NT2/D1 (cell line): ENCODE measurements at regions not wholly inside any gene's neighbourhood (a gene's known extent, or its start where the extent isn't known, plus 50 kb on each side); places are given as distances from the start of the nearest gene placed in this dataset.

Experiments used
- DNase-seq: peaks from one replicate; pipeline ENCODE4 v3.0.0-alpha.2; 2011; ENCODE audit warnings: low read depth, low spot score
- H3K27me3 ChIP-seq: 2 replicates; pipeline ENCODE4 v1.6.0; 2011; ENCODE audit warnings: mild to moderate bottlenecking; ENCODE audit not compliant: insufficient read length, insufficient read depth
- H3K36me3 ChIP-seq: 2 replicates; pipeline ENCODE4 v1.6.1; 2011; ENCODE audit warnings: mild to moderate bottlenecking, low read length, mixed read lengths; ENCODE audit not compliant: insufficient read depth, insufficient read length
- H3K4me1 ChIP-seq: 2 replicates; pipeline ENCODE4 v1.5.1; 2011; ENCODE audit not compliant: insufficient read depth, insufficient read length
- H3K4me3 ChIP-seq: 2 replicates; pipeline ENCODE4 v1.5.1; 2011; ENCODE audit warnings: low read depth; ENCODE audit not compliant: insufficient read length
- H3K9ac ChIP-seq: 2 replicates; pipeline ENCODE4 v1.6.0; 2011; ENCODE audit warnings: low read depth; ENCODE audit not compliant: insufficient read length
- H3K9me3 ChIP-seq: 2 replicates; pipeline ENCODE4 v1.5.1; 2011; ENCODE audit warnings: mild to moderate bottlenecking, low read length; ENCODE audit not compliant: insufficient read depth
- SUZ12 ChIP-seq: IDR thresholded peaks from 2 replicates; pipeline ENCODE4 v1.6.1; 2011; ENCODE audit not compliant: insufficient read length, insufficient read depth; ENCODE audit errors: extremely low read depth
- YY1 ChIP-seq: IDR thresholded peaks from 2 replicates; pipeline ENCODE4 v1.6.1; 2011; ENCODE audit not compliant: insufficient read length, insufficient read depth
- ZNF274 ChIP-seq: IDR thresholded peaks from 2 replicates; pipeline ENCODE4 v1.6.1; 2011; ENCODE audit warnings: mild to moderate bottlenecking, low read depth, low read length

DNA sequence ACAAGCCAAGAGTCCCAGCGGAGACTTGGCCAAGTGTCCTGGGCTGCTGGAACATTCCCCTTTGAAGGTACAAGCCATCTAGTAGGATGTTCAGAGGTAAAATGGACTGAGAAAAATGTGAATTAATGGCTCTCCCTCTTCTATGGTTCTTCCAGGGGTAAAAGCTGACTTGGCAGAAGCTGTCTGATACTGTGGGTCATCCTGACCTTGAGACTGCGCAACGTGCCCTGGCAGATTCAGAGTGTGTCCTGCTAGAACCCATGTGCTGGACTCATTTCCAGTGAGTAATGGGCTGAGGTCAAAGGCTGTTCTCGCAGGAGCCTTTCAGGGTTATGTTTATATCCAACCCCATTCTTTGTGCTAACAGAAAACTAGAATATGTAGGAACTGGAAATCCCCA, 423.0 kb upstream of the CD180 start:
- Histone ChIP-seq H3K9ac (no peak overlapping the region), H3K36me3 (no peaks in the 10 kb centered on the region), H3K4me1 (no peaks in the 10 kb centered on the region), H3K4me3 (no peak overlapping the region), H3K27me3 (no peaks in the 10 kb centered on the region), H3K9me3 (no peaks in the 10 kb centered on the region)
- DNase-seq = no peak
- TF ChIP-seq SUZ12 (no peak), YY1 (no peak), ZNF274 (no peak)

DNA sequence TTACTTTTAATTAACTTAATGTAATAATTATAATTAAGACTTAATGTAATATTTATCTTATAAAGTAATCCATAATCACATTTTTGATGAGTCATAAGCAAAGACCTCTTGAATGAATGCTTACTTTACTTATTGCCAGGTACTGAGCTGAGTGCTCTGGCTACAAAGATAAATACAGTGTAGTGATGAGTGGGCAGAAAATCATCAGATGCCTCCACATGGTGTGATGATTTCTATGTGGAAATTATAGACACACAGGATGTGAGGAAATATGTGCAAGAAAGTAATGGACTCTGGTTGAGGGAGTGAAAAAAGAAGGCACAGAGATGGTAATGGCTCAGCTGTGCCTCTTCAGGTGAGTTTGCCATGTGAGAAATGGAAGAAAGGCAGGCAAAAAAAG, 422.6 kb upstream of the CD180 start:
- TF ChIP-seq YY1 = no peak
- TF ChIP-seq ZNF274 = no peak
- H3K27me3 ChIP-seq = no peaks in the 10 kb centered on the region
- no peak overlapping the region for H3K9ac ChIP-seq
- H3K4me3 ChIP-seq = no peak overlapping the region
- DNase-seq = no peak
- H3K9me3 ChIP-seq = no peaks in the 10 kb centered on the region
- no peaks in the 10 kb centered on the region for H3K36me3 ChIP-seq
- no peaks in the 10 kb centered on the region for H3K4me1 ChIP-seq

DNA sequence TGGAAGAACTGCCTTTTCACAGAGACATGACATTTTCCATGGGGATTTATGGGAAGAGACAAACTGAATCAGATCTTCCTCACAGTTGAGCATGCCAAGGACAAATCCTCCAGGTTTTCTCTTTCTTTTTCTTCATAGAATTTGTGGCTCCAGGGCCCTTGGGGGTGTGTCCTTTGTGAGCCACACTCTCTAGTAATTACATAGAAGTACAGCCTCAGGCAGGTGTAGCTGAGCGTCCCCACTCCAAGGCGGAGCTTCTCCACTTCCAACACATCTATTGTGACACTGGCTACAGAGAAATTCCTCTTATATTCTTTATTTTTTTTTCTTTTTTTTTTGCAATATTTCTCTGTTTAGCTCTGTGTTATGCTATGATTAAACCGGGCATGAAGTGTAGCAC, 420.5 kb upstream of the CD180 start:
- DNase-seq = no peak
- Histone ChIP-seq H3K36me3 (no peaks in the 10 kb centered on the region), H3K27me3 (no peaks in the 10 kb centered on the region), H3K4me3 (no peak overlapping the region), H3K9ac (no peak overlapping the region), H3K4me1 (no peaks in the 10 kb centered on the region), H3K9me3 (no peaks in the 10 kb centered on the region)
- TF ChIP-seq SUZ12 (no peak), ZNF274 (no peak), YY1 (no peak)

DNA sequence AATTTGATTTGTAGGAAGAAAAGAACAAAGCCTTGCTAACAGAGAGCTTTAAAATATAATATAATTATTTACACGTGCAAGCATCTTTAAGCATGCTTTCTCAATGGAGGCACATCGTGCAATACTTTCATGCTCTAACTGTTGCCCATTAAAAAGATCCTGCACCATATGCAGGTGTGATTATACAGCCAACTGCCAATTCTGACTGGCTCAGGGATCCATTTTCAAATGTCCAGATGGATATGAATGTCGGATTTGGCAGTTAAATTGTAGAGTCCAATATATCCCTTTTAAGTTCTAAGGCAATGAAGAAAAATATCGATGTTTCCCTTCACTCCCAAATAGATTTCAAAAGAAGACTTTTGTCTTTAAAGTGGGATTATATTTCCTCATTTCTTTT, 416.4 kb upstream of the CD180 start:
- no peak for DNase-seq
- H3K27me3 ChIP-seq = no peaks in the 10 kb centered on the region
- no peak overlapping the region for H3K4me3 ChIP-seq

DNA sequence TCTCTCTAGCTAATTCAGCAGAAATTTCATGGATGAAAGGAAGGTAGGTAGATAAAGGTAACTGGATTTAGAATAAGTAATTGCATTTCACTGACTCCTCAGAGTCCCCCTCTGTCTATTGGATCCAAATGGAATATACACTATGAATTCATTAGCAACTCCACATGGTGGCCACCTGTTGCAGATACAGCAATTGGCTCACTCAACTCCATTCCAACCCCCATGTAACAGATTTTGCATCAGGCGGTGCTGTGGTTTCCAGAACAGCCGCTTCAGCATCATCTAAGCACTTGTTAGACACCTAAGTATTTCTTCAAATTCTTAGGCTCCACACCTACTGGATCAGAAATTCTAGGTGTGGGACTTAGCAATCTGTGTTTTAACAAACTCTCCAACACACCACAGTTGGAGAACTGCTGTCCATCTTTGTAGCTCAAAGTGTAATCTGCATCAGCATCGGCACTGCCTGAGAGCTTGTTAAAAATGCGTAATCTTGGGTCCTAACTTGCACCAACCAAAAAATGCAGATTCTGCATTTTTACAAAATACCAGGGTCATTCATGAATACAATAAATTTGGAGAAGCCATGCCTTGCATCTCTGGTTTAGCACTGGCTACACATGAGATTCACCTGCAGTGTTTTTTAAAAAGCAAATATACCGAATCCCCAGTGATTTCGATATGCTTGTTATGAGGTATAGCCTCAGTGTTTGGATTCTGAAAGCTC, 413.8 kb upstream of the CD180 start:
- Histone ChIP-seq H3K27me3 (no peaks in the 10 kb centered on the region), H3K4me1 (no peaks in the 10 kb centered on the region), H3K36me3 (no peaks in the 10 kb centered on the region), H3K4me3 (no peak overlapping the region), H3K9me3 (no peaks in the 10 kb centered on the region), H3K9ac (no peak overlapping the region)
- no peak for DNase-seq
- TF ChIP-seq YY1 = no peak
- TF ChIP-seq ZNF274 = no peak
- TF ChIP-seq SUZ12 = no peak

More for the DNA sequence above, 416.4 kb upstream of the CD180 start:
- no peaks in the 10 kb centered on the region for H3K36me3 ChIP-seq
- no peak for TF ChIP-seq ZNF274
- no peak for TF ChIP-seq YY1
- TF ChIP-seq SUZ12 = no peak
- no peaks in the 10 kb centered on the region for H3K9me3 ChIP-seq
- H3K4me1 ChIP-seq = no peaks in the 10 kb centered on the region
- H3K9ac ChIP-seq = no peak overlapping the region

DNA sequence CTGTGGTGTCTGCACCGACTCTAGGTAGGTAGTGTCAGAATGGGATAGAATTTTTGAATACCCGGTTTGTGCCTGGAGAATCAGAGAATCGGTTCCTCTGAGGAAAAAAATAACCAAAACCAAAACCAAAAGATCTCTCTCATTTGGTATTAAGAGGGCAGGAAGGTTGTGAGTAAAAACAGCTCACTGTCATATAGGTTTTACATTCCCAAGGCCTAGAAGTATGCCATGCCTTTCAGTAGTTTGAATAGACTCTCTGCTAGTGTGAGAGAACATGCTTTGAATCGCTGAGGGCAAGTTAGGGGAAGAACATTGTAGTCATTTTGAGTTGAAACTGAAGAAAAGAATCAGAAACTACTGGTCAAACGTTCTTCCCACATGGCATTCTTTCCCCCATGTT, 411.4 kb upstream of the CD180 start:
- DNase-seq = no peak
- Histone ChIP-seq H3K27me3 (no peaks in the 10 kb centered on the region), H3K36me3 (no peaks in the 10 kb centered on the region), H3K9ac (no peak overlapping the region), H3K4me1 (no peaks in the 10 kb centered on the region), H3K4me3 (no peak overlapping the region), H3K9me3 (no peaks in the 10 kb centered on the region)
- no peak for TF ChIP-seq YY1
- no peak for TF ChIP-seq SUZ12
- no peak for TF ChIP-seq ZNF274

DNA sequence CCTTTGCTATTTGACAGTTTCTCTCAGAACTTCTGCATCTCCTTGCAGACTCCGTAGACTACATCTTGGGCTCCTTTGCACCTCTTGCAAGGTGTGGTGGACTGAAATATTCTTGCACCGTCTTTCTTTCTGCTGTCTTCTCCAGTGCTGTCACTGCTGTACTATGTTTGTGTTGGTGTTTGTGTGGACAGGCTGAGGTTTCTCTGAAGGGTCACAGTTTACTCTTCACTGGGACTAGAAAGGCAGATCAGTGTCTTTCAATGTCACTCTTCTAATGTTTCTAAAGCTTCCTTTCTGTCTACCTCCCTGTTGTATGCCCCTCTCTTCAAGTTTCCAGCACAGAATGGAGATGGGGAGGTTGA, 410.0 kb upstream of the CD180 start:
- H3K9me3 ChIP-seq = no peaks in the 10 kb centered on the region
- no peaks in the 10 kb centered on the region for H3K36me3 ChIP-seq
- no peak for DNase-seq
- no peaks in the 10 kb centered on the region for H3K27me3 ChIP-seq
- H3K9ac ChIP-seq = no peak overlapping the region
- no peak overlapping the region for H3K4me3 ChIP-seq
- no peak for TF ChIP-seq ZNF274
- TF ChIP-seq YY1 = no peak
- TF ChIP-seq SUZ12 = no peak
- no peaks in the 10 kb centered on the region for H3K4me1 ChIP-seq
